Panc1 (cell line): ENCODE measurements at regions not wholly inside any gene's neighbourhood (a gene's known extent, or its start where the extent isn't known, plus 50 kb on each side); places are given as distances from the start of the nearest gene placed in this dataset.

ENCODE experiments used
- POLR2AphosphoS5 ChIP-seq: IDR thresholded peaks from 2 replicates; pipeline ENCODE4 v1.6.1; 2012; ENCODE audit warnings: mild to moderate bottlenecking, low read depth, low read length, moderate library complexity
- REST ChIP-seq, 2 experiments: IDR thresholded peaks; 2 replicates each; pipeline ENCODE4 v1.6.1; 2011 to 2012; ENCODE audit warnings: low read depth in 2 of 2, control low read depth in 1 of 2, low read length in 1 of 2, mild to moderate bottlenecking in 1 of 2, moderate library complexity in 1 of 2; ENCODE audit not compliant: insufficient read depth in 1 of 2
- SIN3A ChIP-seq: IDR thresholded peaks from 2 replicates; pipeline ENCODE4 v1.6.1; 2012; ENCODE audit warnings: low read depth, mild to moderate bottlenecking, low read length, moderate library complexity, borderline replicate concordance; ENCODE audit not compliant: insufficient read depth
- TF ChIP-seq, protein P1 (sequence below): fragments of 450-650 bp; IDR thresholded peaks from 2 replicates; pipeline ENCODE4 v1.5.1; 2017; ENCODE audit warnings: mild to moderate bottlenecking

GRCh38 chr11:8802251-8802650 is 108.7 kb upstream of the AKIP1 start:
- TF ChIP-seq, protein P1, sequence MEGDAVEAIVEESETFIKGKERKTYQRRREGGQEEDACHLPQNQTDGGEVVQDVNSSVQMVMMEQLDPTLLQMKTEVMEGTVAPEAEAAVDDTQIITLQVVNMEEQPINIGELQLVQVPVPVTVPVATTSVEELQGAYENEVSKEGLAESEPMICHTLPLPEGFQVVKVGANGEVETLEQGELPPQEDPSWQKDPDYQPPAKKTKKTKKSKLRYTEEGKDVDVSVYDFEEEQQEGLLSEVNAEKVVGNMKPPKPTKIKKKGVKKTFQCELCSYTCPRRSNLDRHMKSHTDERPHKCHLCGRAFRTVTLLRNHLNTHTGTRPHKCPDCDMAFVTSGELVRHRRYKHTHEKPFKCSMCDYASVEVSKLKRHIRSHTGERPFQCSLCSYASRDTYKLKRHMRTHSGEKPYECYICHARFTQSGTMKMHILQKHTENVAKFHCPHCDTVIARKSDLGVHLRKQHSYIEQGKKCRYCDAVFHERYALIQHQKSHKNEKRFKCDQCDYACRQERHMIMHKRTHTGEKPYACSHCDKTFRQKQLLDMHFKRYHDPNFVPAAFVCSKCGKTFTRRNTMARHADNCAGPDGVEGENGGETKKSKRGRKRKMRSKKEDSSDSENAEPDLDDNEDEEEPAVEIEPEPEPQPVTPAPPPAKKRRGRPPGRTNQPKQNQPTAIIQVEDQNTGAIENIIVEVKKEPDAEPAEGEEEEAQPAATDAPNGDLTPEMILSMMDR, result no peak
- TF ChIP-seq POLR2AphosphoS5 (no peak), REST (IDR thresholded peaks at IDR 0.05; ENCODE audit: insufficient read depth in 1 of 2, low read depth in 2 of 2, low read length in 1 of 2) (no peak), SIN3A (no peak)
